H1 (cell line): ENCODE measurements at regions not wholly inside any gene's neighbourhood (a gene's known extent, or its start where the extent isn't known, plus 50 kb on each side); places are given as distances from the start of the nearest gene placed in this dataset.

Experiments
- CTCF ChIA-PET: fragments of 300-600 bp; sonication (Branson Sonifier 250); formaldehyde crosslinking; loops from one replicate; lab custom pipeline; 2021; ENCODE audit not compliant: partially characterized antibody; lab: Charles Lee
- POLR2A ChIA-PET: fragments of 300-600 bp; sonication (Branson Sonifier 250); formaldehyde crosslinking; loops from one replicate; lab custom pipeline; 2021; ENCODE audit warnings: inconsistent platforms; ENCODE audit not compliant: partially characterized antibody; lab: Charles Lee
- DNase-seq, 2 experiments: peaks; one replicate each; pipeline versions ENCODE4 v3.0.0 to v3.0.0-alpha.2; 2010 to 2022; ENCODE audit warnings: low spot score in 2 of 2, low read depth in 1 of 2, mixed read lengths in 1 of 2
- FAIRE-seq: peaks from 2 replicates; lab custom pipeline; 2011; peaks lifted over from hg19 to GRCh38; lab: Jason Lieb, UNC
- H2AFZ ChIP-seq: 2 replicates; pipeline ENCODE4 v1.8.1; 2012; ENCODE audit warnings: low read length, inconsistent platforms
- H2AK5ac ChIP-seq: 2 replicates; pipeline ENCODE4 v1.6.1; 2013; ENCODE audit warnings: low read depth, low read length
- H2BK120ac ChIP-seq: replicated peaks from 2 replicates; pipeline ENCODE3; 2013; ENCODE audit warnings: low read depth, low read length, inconsistent platforms
- H2BK12ac ChIP-seq: 2 replicates; pipeline ENCODE4 v1.6.1; 2013; ENCODE audit warnings: low read depth, low read length
- H2BK15ac ChIP-seq: 2 replicates; pipeline ENCODE4 v1.6.1; 2013; ENCODE audit warnings: low read length
- H2BK20ac ChIP-seq: 2 replicates; pipeline ENCODE4 v1.6.1; 2013; ENCODE audit warnings: low read length
- H2BK5ac ChIP-seq: 2 replicates; pipeline ENCODE4 v1.6.1; 2013; ENCODE audit warnings: low read depth, low read length
- H3K14ac ChIP-seq: 2 replicates; pipeline ENCODE4 v1.6.1; 2013; ENCODE audit warnings: inconsistent platforms; ENCODE audit not compliant: insufficient read length
- H3K18ac ChIP-seq: 2 replicates; pipeline ENCODE4 v1.6.1; 2013; ENCODE audit warnings: low read length; ENCODE audit errors: extremely low read depth
- H3K23ac ChIP-seq: 2 replicates; pipeline ENCODE4 v1.6.1; 2013; ENCODE audit warnings: inconsistent platforms; ENCODE audit not compliant: insufficient read length
- H3K23me2 ChIP-seq: 2 replicates; pipeline ENCODE4 v1.6.1; 2013; ENCODE audit warnings: low read depth, low read length
- H3K27ac ChIP-seq: 2 replicates; pipeline ENCODE4 v1.6.1; 2011; ENCODE audit warnings: low read depth, low read length, inconsistent platforms
- H3K27me3 ChIP-seq, 4 experiments: replicated peaks in 1 of 4; 1 replicate in 1 of 4; 2 replicates in 3 of 4; pipeline versions ENCODE4 v1.6.1 to v1.8.1; 2011 to 2013; ENCODE audit warnings: low read length in 3 of 4, mild to moderate bottlenecking in 3 of 4, inconsistent platforms in 2 of 4, mixed read lengths in 2 of 4, moderate library complexity in 1 of 4; ENCODE audit not compliant: control insufficient read depth in 3 of 4, insufficient read depth in 3 of 4; ENCODE audit errors: extremely low read depth in 1 of 4
- H3K36me3 ChIP-seq, 4 experiments: 2 replicates each; pipeline versions ENCODE4 v1.6.1 to v1.8.1; 2011 to 2013; ENCODE audit warnings: mild to moderate bottlenecking in 4 of 4, low read length in 3 of 4, moderate library complexity in 2 of 4, control low read depth in 1 of 4, inconsistent platforms in 1 of 4; ENCODE audit not compliant: insufficient read depth in 4 of 4, control insufficient read depth in 2 of 4
- H3K4ac ChIP-seq: replicated peaks from 2 replicates; pipeline ENCODE3; 2013; ENCODE audit warnings: low read length, low read depth, mixed read lengths, inconsistent platforms; ENCODE audit not compliant: insufficient read length
- H3K4me1 ChIP-seq, 4 experiments: replicated peaks in 1 of 4; 1 replicate in 1 of 4; 2 replicates in 3 of 4; pipeline versions ENCODE4 v1.6.1 to v1.8.1; 2011 to 2013; ENCODE audit warnings: low read length in 3 of 4, inconsistent platforms in 2 of 4, mixed read lengths in 1 of 4; ENCODE audit not compliant: insufficient read depth in 4 of 4, control insufficient read depth in 3 of 4
- H3K4me2 ChIP-seq, 2 experiments: 2 replicates each; pipeline versions ENCODE4 v1.6.1 to v1.8.1; 2011 to 2013; ENCODE audit warnings: low read depth in 2 of 2, low read length in 2 of 2, control low read depth in 1 of 2, inconsistent platforms in 1 of 2, mild to moderate bottlenecking in 1 of 2; ENCODE audit not compliant: insufficient read depth in 1 of 2
- H3K4me3 ChIP-seq, 4 experiments: fragments of 200-600, 300-600 bp in 1 of 4; sonication (generic), shearing (Covaris generic), sonication (Bioruptor Twin) in 1 of 4; 2 replicates each; pipeline versions ENCODE4 v1.5.1 to v1.8.1; 2011 to 2016; ENCODE audit warnings: low read length in 4 of 4, low read depth in 3 of 4, control low read depth in 2 of 4, inconsistent platforms in 2 of 4, mild to moderate bottlenecking in 2 of 4, mixed read lengths in 1 of 4, moderate library complexity in 1 of 4; ENCODE audit not compliant: insufficient read depth in 2 of 4; ENCODE audit errors: extremely low read depth in 1 of 4
- H3K56ac ChIP-seq: replicated peaks from 2 replicates; pipeline ENCODE3; 2013; ENCODE audit warnings: low read depth, mild to moderate bottlenecking, mixed read lengths, low read length, inconsistent platforms; ENCODE audit not compliant: insufficient read length
- H3K79me1 ChIP-seq: 2 replicates; pipeline ENCODE4 v1.6.1; 2013; ENCODE audit warnings: low read depth, low read length, control low read depth
- H3K79me2 ChIP-seq, 2 experiments: 2 replicates each; pipeline versions ENCODE4 v1.6.1 to v1.8.1; 2012 to 2013; ENCODE audit warnings: low read length in 2 of 2, mild to moderate bottlenecking in 2 of 2, inconsistent platforms in 1 of 2; ENCODE audit not compliant: insufficient read depth in 2 of 2, control insufficient read depth in 1 of 2
- H3K9ac ChIP-seq, 4 experiments: replicated peaks in 1 of 4; 1 replicate in 1 of 4; 2 replicates in 3 of 4; pipeline versions ENCODE4 v1.6.1 to v1.8.1; 2011 to 2013; ENCODE audit warnings: low read depth in 3 of 4, low read length in 3 of 4, control low read depth in 2 of 4, mild to moderate bottlenecking in 2 of 4, moderate library complexity in 2 of 4, inconsistent platforms in 1 of 4; ENCODE audit errors: extremely low read depth in 1 of 4
- H3K9me3 ChIP-seq, 2 experiments: 2 replicates each; pipeline versions ENCODE4 v1.6.1 to v1.8.1; 2012 to 2013; ENCODE audit warnings: mild to moderate bottlenecking in 2 of 2, moderate library complexity in 2 of 2, control low read depth in 1 of 2, inconsistent platforms in 1 of 2, low read depth in 1 of 2, low read length in 1 of 2, mixed read lengths in 1 of 2; ENCODE audit not compliant: insufficient read depth in 2 of 2
- H4K20me1 ChIP-seq, 2 experiments: replicated peaks in 1 of 2; 2 replicates each; pipeline versions ENCODE3 to v1.8.1; 2011 to 2013; ENCODE audit warnings: inconsistent platforms in 2 of 2, low read length in 2 of 2, mild to moderate bottlenecking in 1 of 2; ENCODE audit not compliant: insufficient read depth in 2 of 2, control insufficient read depth in 1 of 2
- H4K5ac ChIP-seq: 2 replicates; pipeline ENCODE4 v1.6.1; 2013; ENCODE audit warnings: low read length, low read depth, mixed read lengths, inconsistent platforms; ENCODE audit not compliant: insufficient read length
- H4K8ac ChIP-seq: 2 replicates; pipeline ENCODE4 v1.8.0; 2013; ENCODE audit warnings: mild to moderate bottlenecking, moderate library complexity, low read length, inconsistent platforms; ENCODE audit not compliant: insufficient read depth; ENCODE audit errors: extremely low read depth
- H4K91ac ChIP-seq: replicated peaks from 2 replicates; pipeline ENCODE3; 2013; ENCODE audit warnings: low read length, mixed read lengths, inconsistent platforms; ENCODE audit not compliant: insufficient read length
- EP300 ChIP-seq, 2 experiments: IDR thresholded peaks; 1 replicate in 1 of 2; 2 replicates in 1 of 2; pipeline ENCODE4 v1.6.1; 2011 to 2012; ENCODE audit warnings: low read depth in 2 of 2, low read length in 2 of 2, mild to moderate bottlenecking in 2 of 2, borderline replicate concordance in 1 of 2, inconsistent platforms in 1 of 2, moderate library complexity in 1 of 2
- GTF2F1 ChIP-seq: IDR thresholded peaks from 2 replicates; pipeline ENCODE4 v1.6.1; 2012; ENCODE audit warnings: low read depth, low read length, improper control_type of control experiment, borderline replicate concordance
- MAX ChIP-seq: IDR thresholded peaks from 2 replicates; pipeline ENCODE4 v1.6.1; 2012; ENCODE audit warnings: inconsistent platforms
- PHF8 ChIP-seq: fragments of 200-600 bp; sonication (generic); conservative IDR thresholded peaks from 2 replicates; pipeline ENCODE4 v1.7.1; 2012; ENCODE audit warnings: low read depth, mild to moderate bottlenecking, inconsistent platforms, low read length, moderate library complexity
- POLR2AphosphoS5 ChIP-seq: IDR thresholded peaks from 2 replicates; pipeline ENCODE4 v1.6.1; 2011; ENCODE audit warnings: low read depth, low read length
- SP1 ChIP-seq: IDR thresholded peaks from 2 replicates; pipeline ENCODE4 v1.6.1; 2011; ENCODE audit warnings: low read depth, low read length
- WGBS, 2 experiments: shearing (Covaris generic) in 1 of 2; methylation state at CpG; one replicate each; pipeline versions ENCODE4 v1.1.6 to v1.1.7; 2013 to 2015; ENCODE audit warnings: low lambda C conversion rate in 2 of 2, mixed read lengths in 2 of 2, inconsistent platforms in 1 of 2, low coverage in 1 of 2, missing lambda C conversion rate in 1 of 2; ENCODE audit not compliant: insufficient replicate concordance in 2 of 2, insufficient coverage in 1 of 2, insufficient read length in 1 of 2; ENCODE audit errors: extremely low coverage in 1 of 2, missing lambda C conversion rate in 1 of 2; 5-methylcytosine and 5-hydroxymethylcytosine counted together

DNA sequence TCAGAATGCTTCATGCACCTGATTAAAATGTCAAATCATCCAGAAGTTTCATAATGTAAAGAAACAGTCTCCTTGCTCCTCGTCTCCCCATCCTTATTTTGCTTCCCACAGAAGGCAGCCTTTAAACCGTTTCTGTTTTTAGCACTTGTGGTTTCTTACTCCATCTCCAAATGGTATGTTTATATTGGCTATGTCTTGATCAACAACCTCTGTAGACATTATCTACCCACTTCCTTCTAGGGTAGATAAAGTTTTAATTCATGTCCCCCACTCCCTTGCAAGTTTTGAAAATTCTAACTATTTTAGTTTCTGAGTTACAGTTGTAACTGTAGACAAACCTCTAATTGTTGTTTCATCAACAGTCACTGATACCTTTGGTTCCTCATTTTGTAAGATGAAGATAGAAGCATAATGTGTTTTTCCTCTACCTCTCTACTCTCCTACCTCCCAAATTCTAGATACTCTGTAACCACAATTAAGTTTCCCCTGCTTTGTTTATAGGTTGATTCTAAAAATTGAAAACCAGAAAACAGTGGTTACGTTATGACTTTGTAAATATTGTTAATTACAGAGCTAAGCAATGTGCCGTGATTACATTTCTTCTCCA is 291.7 kb upstream of the GATB start:
- ChIA-PET POLR2A (no interaction called here), CTCF (no interaction called here)
- no peak overlapping the region for H4K8ac ChIP-seq
- no peak overlapping the region for H2BK5ac ChIP-seq
- no peaks in the 10 kb centered on the region for H3K9me3 ChIP-seq
- 0 out of 7 replicates have a peak, but pooled peaks cover 0 to 2% (median 0%) of the 10 kb centered on the region in 4 experiments for H3K4me1 ChIP-seq
- H4K91ac ChIP-seq = no peak overlapping the region
- no peak overlapping the region for H3K4ac ChIP-seq
- H2AK5ac ChIP-seq = no peak overlapping the region
- no peak overlapping the region for H3K18ac ChIP-seq
- H2BK15ac ChIP-seq = no peak overlapping the region
- H3K79me2 ChIP-seq = no peaks in the 10 kb centered on the region
- H3K27ac ChIP-seq = no peak overlapping the region
- no peaks in the 10 kb centered on the region for H3K79me1 ChIP-seq
- TF ChIP-seq EP300 (IDR thresholded peaks at IDR 0.05; ENCODE audit: borderline replicate concordance in 1 of 2, low read depth in 2 of 2, low read length in 2 of 2) (no peak), SP1 (no peak), POLR2AphosphoS5 (no peak), GTF2F1 (no peak), PHF8 (no peak), MAX (no peak)
- H4K5ac ChIP-seq = no peak overlapping the region
- H3K23ac ChIP-seq = no peak overlapping the region
- H3K4me3 ChIP-seq = no peak overlapping the region
- no peak overlapping the region for H2BK20ac ChIP-seq
- H3K27me3 ChIP-seq = no peaks in the 10 kb centered on the region
- 91% methylated on average over 4 of the region's 4 CpGs; no CpG with 5 or more reads in 1 of the 2 experiments for WGBS, 2 experiments
- H3K9ac ChIP-seq = no peak overlapping the region
- FAIRE-seq (no peak), DNase-seq (no peak)
- H4K20me1 ChIP-seq = no peaks in the 10 kb centered on the region
- no peak overlapping the region for H2BK12ac ChIP-seq
- H3K56ac ChIP-seq = no peak overlapping the region
- no peaks in the 10 kb centered on the region; a peak in 1 of 8 replicates for H3K36me3 ChIP-seq
- no peak overlapping the region for H3K4me2 ChIP-seq
- H3K14ac ChIP-seq = no peak overlapping the region
- no peak overlapping the region for H2BK120ac ChIP-seq
- no peaks in the 10 kb centered on the region for H3K23me2 ChIP-seq
- H2AFZ ChIP-seq = no peak overlapping the region
